ENCODE measurements at regions not wholly inside any gene's neighbourhood (a gene's known extent, or its start where the extent isn't known, plus 50 kb on each side); places are given as distances from the start of the nearest gene placed in this dataset.
"Not testable (repeated sequence)": the region's sequence is repeated elsewhere in the genome, so short reads cannot be mapped to it uniquely, and the experiment has no call there.

DNA sequence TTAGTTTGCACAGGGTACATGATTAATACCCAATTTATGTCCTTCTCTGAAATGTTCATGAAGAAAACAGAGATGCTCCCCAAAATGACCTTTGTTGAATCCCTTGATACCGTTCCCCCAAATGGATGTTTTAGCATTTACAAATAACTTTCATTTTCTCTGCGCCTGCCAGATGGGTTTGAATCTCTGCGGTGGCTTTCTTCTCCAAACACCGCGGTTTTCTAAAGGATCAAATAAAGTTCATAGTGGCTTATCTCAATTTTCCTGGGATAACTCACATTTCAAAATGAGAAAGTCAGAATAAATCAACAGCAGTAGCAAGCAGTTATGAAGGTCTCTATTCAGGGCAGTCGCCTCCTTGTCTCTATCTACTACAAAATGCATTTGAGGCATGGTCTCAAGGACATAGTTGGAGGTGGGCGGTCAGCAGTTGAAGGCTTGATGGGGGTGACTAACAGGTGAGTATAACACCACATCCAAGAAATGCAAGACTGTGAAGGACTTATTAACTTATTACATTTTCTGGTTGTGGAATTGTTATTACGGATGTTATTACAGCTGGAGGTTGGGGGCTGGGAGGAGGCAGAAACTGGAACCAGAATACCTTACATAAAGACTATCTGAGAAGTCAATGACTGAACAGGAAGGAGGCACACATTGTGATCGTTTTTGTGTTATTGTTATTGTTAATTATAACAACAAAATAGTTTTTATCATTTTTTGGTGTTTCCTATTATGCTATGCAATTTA, 1513.3 kb downstream of the FAM181B start:
- DNase-seq (ENCODE audit: low spot score): no peak
- ATAC-seq: no peak

DNA sequence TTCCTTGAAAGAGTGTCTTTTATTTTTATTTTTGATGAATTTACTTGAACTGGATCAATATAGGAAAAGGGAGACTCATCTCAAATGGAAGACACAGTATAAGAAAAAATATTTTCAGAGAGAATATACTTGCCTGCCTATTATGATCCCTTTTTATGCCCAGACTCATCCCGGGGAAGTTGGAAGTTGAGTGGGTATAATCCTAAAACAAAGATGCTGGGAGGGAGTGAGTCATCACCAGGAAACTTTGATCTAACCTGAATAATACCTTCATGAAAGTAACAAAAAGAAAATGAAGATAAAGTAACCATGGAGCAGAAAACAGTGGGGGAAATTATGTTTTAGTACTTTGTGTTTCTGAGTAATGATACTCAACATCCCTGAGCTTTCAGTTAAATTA, 1514.0 kb downstream of the FAM181B start:
- no peak for ATAC-seq
- DNase-seq (ENCODE audit: low spot score): no peak

DNA sequence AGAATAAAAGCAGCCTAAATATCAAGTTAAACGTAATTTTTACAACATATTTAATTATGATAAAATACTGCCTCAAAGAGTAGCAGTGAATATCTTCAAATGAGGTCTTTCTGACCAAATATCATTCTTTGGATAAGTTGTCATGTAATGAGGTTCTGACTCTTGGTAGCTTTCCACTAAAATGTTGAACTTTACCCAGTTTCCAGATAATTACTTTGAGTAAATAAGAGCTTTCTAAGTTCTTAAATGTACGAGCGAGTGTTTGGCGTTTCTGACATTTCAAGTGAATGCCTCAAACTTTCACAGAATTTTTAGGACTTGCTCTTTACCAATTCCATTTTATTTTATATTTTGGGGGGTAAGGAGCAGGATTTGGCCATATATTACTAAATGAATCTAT, 1515.2 kb downstream of the FAM181B start:
- DNase-seq (ENCODE audit: low spot score) (no peak), ATAC-seq (no peak)

DNA sequence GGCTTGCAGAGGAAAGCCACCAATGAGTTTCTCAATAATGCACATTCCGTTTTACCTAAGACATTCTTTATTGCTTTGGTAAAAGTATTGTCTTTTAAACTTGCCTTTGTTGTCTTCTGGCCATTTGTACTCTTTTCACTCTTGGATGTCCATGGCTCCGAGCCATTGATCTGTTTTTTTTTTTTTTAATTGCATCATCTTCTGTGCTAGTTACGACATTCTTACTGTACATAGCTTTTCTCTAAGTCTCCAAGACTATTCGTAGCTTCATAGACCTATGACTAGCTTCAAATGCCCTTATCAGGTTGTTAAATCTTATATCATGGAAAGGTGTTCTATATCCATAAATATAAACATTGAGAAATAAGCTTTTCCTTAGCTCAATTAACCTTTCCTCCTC, 1522.6 kb downstream of the FAM181B start:
- ATAC-seq (no peak), DNase-seq (ENCODE audit: low spot score) (no peak)

DNA sequence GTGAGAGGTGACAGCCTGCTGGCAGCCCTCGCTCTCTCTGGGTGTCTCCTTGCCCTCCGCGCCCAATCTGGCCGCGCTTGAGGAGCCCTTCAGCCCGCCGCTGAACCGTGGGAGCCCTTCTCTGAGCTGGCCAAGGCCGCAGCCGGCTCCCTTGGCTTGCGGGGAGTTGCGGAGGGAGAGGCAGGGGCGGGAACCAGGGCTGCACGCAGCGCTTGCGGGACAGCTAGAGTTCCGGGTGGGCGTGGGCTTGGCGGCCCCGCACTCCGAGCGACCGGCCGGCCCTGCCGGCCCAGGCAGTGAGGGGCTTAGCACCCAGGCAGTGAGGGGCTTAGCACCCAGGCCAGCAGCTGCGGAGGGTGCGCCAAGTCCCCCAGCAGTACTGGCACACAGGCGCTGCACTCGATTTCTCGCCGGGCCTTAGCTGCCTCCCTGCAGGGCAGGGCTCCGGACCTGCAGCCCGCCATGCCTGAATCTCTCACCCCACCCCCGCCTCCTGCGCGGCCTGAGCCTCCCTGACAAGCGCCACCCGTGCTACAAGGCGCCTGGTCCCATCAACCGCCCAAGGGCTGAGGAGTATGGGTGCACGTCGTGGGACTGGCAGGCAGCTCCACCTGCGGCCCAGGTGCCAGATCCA, 1526.1 kb downstream of the FAM181B start:
- no peak for ATAC-seq

DNA sequence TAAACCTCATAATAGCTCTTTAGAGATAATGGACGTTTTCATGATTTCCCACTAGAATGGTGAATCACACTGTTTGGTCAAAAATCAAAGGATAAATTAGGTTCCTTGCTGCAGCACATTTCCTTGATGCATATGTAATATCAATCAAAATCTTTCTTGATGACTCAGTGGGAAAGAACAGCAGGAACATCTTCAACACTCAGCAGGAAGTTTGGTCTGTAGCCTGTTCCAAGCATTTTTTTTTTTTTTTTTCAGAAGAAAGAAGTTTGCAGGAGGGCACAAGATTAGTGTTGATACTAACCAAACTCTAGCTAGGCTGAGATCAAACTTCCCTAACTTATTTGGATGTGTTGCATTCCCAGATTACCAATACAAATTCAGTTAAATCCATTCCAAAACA, 1529.8 kb downstream of the FAM181B start:
- ATAC-seq (no peak), DNase-seq (ENCODE audit: low spot score) (no peak)

More for the DNA sequence above, 1526.1 kb downstream of the FAM181B start:
- DNase-seq (ENCODE audit: low spot score): no peak

DNA sequence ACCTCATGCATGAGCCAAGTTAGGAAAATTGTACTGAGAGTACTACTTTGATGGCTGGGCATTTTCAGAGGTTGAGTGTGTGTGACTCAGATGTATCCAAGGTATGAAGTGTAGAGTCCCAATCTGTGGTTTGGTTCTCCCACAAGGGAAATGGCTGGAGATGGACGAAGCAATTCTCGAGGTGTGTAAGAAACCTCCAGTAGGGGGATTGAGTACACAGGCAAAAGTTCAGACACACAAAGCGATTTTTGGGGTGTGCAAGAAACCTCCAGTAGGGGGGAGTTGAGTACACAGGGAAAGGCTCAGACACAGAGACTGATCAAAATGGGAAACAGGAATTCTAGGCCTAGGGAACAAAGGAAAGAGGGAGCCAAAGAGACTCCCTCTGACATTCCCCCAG, 1536.3 kb downstream of the FAM181B start:
- DNase-seq (ENCODE audit: low spot score) (no peak), ATAC-seq (no peak)

DNA sequence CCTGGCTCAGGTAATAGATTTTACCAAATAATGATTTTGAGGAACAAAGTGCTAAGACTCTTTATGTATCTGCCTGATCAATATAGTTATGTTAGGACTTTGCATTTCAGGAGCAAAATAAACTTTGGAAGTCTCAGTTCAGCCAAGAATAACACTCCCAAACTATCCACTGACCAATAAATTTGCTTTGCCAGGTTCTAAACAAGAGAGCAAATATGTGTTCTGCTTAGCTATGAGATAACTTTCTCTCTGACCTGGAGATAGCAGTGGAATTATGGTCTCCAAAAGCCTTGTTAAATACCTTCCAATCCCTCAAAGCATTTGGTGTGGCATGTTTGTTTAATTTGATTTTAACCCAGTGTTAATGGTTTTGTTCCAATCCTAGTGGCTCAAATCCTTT, 1541.1 kb downstream of the FAM181B start:
- DNase-seq (ENCODE audit: low spot score): no peak
- no peak for ATAC-seq

DNA sequence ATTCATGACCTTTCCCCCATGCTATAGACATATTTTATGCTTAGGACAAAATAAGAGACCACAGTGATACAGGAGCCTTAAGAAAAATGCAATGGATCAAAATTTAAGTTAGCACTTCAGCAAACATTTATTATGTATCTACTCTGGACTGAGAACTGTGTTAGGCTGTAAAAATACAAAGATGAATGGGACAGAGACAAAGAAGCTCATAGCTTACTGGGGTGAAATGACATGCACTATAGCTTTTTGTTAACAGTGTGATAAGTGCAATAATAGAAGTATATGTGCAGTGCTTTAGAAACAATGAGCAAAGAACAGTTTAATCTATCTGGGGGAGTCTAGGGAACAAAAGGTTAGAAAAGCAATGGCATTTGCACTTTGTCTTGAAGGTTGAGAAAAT, 1543.1 kb downstream of the FAM181B start:
- no peak for ATAC-seq
- DNase-seq (ENCODE audit: low spot score): no peak

DNA sequence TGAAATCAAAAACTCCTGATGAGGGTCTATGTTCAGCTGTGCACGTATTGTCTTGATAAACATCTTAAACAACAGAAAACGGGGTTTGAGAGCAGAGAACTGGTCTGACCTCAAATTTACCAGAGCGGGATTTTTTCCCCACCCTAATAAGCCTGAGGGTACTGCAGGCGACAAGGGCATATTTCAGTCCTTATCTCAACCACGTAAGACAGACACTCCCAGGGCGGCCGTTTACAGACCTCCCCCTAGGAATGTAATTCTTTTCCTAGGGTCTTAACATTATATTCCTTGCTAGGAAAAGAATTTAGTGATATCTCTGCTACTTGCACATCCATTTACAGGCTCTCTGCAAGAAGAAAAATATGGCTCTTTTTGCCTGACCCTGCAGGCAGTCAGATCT, 1546.6 kb downstream of the FAM181B start:
- not testable (repeated sequence) for DNase-seq (ENCODE audit: low spot score); ATAC-seq

DNA sequence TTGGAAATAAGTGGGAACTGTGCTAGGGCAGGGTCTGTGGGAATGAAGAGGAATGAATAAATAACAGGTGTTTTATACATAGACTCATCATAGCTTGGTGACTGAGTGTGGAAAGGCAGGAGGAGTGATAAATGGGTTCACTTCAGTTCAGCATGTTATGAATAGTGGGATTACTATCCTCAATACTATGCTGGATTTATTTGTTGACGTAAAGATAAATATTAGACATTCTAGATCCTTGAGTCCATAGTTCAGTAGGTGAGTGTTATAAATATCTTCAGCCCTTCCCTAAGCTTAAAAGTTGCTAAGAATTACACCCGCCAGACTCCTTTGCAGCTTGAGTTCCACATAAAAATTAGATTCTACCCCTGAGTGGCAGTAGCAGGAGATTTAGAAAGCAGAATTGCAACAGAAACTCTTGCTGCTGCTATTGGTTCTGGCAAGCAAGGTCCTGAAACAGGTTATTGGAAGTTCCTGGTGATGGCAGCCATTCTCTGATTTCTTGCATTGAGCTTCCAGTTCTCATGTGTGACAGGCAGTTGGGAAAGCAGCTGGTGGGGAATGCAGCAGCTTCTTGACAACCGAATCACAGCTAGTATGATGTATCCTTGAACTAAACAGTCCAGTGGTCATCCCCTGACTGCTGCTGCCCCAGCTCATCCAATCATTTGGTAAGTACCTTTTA, 1558.9 kb downstream of the FAM181B start:
- ATAC-seq (no peak), DNase-seq (ENCODE audit: low spot score) (no peak)

DNA sequence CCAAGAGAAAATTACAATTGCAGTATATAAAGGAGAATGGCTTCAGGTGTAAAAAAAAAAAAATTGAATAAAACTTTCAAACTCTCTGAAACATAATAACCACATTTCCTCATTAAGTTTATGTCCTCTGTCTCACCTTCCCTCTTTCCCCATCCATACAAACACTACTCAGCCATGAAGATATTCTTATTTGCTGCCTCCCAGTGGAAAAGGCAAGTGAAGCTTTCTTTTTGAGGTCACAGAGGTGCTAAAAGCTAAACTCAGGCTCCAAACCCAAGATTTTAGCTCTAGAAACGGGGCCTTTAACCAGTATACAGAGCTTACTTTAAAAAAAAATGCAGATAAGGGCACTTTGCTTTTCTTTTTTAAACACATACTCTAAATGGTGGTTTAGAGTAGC, 1568.5 kb downstream of the FAM181B start:
- DNase-seq (ENCODE audit: low spot score) (no peak), ATAC-seq (no peak)

DNA sequence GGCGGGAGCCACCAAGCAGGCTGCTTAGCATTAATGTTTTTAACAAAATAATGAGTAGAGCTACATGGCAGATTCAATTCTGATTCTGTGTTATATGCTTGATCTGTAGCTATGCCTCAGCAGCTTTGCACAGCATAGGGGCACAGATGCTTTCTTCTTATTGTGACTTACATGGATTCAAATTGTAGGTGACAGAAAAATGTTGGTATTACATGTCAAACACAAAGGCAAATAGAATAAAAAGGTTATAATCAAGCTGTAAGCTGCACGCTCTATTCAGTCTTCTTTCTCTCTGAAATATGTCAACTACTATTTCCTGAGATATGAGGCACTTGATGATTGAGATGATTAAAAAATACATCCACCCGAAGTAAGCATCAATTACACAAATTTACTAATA, 1573.8 kb downstream of the FAM181B start:
- DNase-seq (ENCODE audit: low spot score) (no peak), ATAC-seq (no peak)

DNA sequence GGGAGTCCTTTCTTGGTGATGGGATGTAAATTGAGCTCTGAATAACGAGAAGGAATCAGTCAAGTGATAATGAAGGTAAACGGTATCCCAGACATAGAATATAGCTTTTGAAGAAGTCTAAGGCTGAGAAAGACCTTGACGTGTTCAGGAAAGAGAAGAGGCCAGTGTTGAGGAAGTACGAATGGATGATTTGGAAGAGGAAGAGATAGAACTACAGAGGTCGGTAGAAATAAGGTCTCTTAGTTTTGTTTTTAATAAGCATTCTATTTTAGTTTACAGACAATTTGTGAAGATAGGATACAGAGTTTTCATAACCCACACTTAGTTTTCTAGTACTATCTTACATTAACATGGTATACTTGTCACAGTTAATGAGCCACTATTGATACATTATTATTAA, 1598.1 kb downstream of the FAM181B start:
- no peak for ATAC-seq

DNA sequence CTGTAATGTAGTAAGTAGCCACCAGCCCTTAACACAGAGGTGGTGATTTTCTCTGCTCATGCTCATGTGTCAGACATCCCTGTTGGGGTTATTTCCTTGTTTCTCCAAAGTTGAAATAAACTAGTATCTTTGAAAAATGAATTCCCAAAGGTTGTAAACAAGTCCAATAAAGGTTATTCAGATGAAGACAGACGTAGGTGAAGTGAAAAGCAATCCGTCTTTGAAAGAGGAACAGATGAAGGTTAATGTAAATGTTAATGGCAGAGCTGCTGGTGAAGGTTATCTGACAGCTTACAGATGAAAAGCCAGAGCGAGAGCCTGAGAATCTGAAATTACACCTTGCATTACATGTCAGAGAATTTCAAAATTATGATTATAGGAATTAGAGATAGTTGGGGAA, 1604.0 kb downstream of the FAM181B start:
- ATAC-seq: no peak
- DNase-seq (ENCODE audit: low spot score): no peak

More for the DNA sequence above, 1598.1 kb downstream of the FAM181B start:
- DNase-seq (ENCODE audit: low spot score): no peak

DNA sequence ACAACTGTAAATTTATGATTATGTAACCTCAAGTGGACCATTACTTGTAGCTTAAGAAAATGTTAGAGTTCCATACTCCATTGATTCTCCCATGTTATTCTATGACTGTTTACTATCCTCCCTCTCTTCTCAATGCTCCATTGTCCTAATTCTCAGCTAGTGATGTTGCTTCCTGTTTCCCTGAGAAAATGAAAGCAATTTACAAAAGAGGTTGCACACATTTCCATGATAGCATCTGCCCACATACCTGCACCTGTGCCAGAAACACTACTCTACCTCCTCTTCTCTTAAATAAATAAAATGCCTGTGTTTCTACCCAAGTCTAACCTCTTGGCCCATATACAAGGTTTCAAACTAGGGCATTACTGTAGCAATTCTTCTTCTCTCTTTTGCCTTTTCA, 1620.9 kb downstream of the FAM181B start:
- no peak for ATAC-seq

DNA sequence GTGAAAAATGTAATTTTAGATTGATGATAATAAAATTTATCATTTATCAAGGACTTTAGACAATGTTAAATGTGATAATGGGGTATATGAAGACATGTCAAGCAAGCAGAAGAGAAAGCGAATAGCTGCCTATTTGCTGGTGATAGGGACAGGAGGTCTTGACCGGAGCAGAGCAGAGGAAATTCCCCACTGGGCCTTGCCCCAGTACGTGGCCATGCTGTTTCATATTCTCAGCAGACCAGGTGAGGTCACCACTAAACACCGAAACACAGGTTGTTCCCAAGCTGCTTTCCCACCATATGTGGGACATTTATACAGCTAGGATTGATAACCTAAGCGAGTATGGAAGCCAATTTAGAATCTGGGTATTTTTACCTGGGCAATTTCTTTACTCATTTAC, 1629.6 kb downstream of the FAM181B start:
- DNase-seq (ENCODE audit: low spot score) (no peak), ATAC-seq (no peak)

More for the DNA sequence above, 1620.9 kb downstream of the FAM181B start:
- no peak for DNase-seq (ENCODE audit: low spot score)

DNA sequence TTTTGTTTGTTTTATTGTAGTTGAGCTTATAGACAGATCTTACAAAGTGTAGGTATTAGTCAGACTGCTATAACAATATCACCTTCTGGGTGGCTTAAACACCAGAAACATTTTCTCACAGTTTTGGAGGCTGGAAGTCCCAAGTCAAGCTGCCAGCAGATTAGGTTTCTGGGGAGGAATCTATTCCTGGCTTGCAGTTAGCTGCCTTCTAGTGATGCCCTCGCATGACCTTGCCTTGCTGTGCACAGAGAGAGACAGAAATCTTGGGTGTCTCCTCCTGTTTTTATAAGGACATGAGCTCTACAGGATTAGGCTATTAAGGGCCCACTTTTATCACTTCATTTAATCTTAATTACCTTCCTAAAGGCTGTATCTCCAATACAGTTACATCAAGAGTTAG, 1635.2 kb downstream of the FAM181B start:
- ATAC-seq: no peak
- no peak for DNase-seq (ENCODE audit: low spot score)

DNA sequence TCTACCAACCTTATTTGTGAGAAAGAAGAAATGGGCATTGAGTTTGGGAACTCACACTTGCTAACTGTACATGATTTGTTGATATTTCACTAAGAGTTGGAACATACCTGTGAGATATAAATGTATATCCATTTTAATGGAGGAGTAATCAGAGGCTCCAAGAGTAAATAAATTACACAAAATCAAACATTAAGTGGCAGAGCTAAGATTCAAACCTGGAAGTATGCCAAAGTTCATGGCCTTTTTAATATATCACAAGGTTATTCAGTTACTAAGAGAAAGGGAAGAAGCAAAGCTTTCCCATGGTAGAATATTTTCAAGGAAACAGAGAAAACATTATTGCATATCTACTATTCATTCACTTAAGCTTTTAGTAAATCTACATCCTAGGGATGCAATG, 1641.1 kb downstream of the FAM181B start:
- no peak for DNase-seq (ENCODE audit: low spot score)
- ATAC-seq: no peak

DNA sequence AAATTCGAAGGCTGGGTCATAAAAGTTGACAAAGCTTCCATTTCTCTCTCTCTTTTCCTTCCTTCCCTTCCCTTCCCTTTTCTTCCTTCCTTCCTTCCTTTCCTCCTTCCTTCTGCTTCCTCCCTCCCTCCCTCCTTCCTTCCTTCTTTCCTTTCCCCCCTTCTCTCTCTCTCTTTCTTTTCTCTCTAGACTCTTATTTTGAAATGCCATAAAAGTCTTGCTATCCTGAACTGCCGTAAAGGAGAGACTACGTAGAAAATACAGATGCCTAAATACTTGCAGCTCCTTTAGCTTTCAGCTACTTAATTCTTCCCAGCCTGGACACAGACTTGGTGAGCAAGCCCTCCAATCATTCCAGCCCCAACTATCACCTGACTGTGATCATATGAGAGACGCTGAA, 1644.4 kb downstream of the FAM181B start:
- ATAC-seq (no peak), DNase-seq (ENCODE audit: low spot score) (no peak)

DNA sequence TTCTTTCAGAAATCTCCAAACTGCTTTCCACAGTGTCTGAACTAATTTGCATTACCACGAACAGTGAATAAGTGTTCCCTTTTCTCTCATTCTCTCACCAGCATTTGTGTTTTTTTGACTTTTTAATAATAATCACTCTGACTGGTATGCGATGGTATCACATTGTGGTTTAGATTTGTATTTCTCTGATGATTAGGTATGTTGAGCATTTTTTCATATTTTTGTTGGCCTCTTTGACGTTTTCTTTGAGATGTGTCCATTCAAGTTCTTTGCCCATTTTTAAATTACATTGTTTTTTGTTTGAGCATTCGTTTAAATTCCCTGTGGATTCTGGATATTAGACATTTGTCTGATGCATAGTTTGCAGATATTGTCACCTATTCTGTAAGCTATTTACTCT, 1639.6 kb upstream of the TENM4 start:
- DNase-seq (ENCODE audit: low spot score) (no peak), ATAC-seq (no peak)

DNA sequence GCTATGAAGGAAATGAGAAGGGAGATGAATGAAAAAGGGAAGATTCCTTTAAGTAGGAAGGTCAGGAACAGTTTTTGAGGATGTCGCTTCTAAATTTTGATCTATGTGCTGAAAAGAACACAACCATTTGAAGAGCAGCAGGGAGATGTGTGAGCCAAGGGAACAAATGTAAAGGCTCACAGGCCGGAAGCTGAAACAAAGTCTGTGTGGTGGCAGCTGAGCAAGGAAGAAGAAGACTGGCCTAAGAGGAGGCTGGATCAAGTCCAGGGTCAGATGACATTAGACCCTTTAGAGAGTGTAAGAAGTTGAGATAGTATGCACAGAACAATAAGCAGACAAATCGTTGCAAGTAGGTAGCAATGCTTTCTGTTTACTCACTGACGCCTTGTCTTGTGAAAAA, 1631.4 kb upstream of the TENM4 start:
- DNase-seq (ENCODE audit: low spot score) (no peak), ATAC-seq (no peak)

Data from left lobe of liver (tissue), 2 donors.